ENCODE measurements at regions not wholly inside any gene's neighbourhood (a gene's known extent, or its start where the extent isn't known, plus 50 kb on each side); places are given as distances from the start of the nearest gene placed in this dataset.

GRCh38 chr7:18191862-18192625, 164.4 kb upstream of the PRPS1L1 start:
- no peak for TF ChIP-seq POLR2A (IDR thresholded peaks at IDR 0.05)

GRCh38 chr7:18194616-18195015, 167.0 kb upstream of the PRPS1L1 start:
- H3K9me3 ChIP-seq, result no peaks in the 10 kb centered on the region
- no peak overlapping the region for H3K27ac ChIP-seq
- H3K36me3 ChIP-seq, result no peaks in the 10 kb centered on the region
- no peak overlapping the region for H3K4me3 ChIP-seq
- DNase-seq, result no peak
- TF ChIP-seq POLR2A (IDR thresholded peaks at IDR 0.05) (no peak), CTCF (IDR thresholded peaks at IDR 0.05) (no peak)
- no peaks in the 10 kb centered on the region for H3K4me1 ChIP-seq
- no peaks in the 10 kb centered on the region for H3K27me3 ChIP-seq

More at GRCh38 chr7:18191862-18192625, 164.4 kb upstream of the PRPS1L1 start:
- no peak overlapping the region for H3K4me3 ChIP-seq
- no peak overlapping the region for H3K27ac ChIP-seq
- no peaks in the 10 kb centered on the region for H3K27me3 ChIP-seq
- H3K9me3 ChIP-seq, result no peaks in the 10 kb centered on the region
- no peaks in the 10 kb centered on the region for H3K36me3 ChIP-seq
- no peaks in the 10 kb centered on the region for H3K4me1 ChIP-seq
- DNase-seq, result no peak

GRCh38 chr7:18196638-18197037, 169.0 kb upstream of the PRPS1L1 start:
- no peaks in the 10 kb centered on the region for H3K9me3 ChIP-seq
- H3K27ac ChIP-seq, result no peak overlapping the region
- H3K27me3 ChIP-seq, result no peaks in the 10 kb centered on the region
- H3K36me3 ChIP-seq, result no peaks in the 10 kb centered on the region
- no peaks in the 10 kb centered on the region for H3K4me1 ChIP-seq
- H3K4me3 ChIP-seq, result no peak overlapping the region
- no peak for TF ChIP-seq CTCF (IDR thresholded peaks at IDR 0.05)
- DNase-seq, result no peak

- TF ChIP-seq CTCF (IDR thresholded peaks at IDR 0.05), result no peak
- no peak for TF ChIP-seq POLR2A (IDR thresholded peaks at IDR 0.05)
- Histone ChIP-seq H3K27me3 (no peaks in the 10 kb centered on the region), H3K4me1 (no peaks in the 10 kb centered on the region), H3K9me3 (no peaks in the 10 kb centered on the region), H3K4me3 (no peak overlapping the region), H3K36me3 (no peaks in the 10 kb centered on the region), H3K27ac (no peak overlapping the region)
- no peak for DNase-seq
Observed at GRCh38 chr7:18198868-18199267, 171.2 kb upstream of the PRPS1L1 start.

GRCh38 chr7:18200266-18200665, 172.6 kb upstream of the PRPS1L1 start:
- no peak for DNase-seq
- H3K36me3 ChIP-seq, result no peaks in the 10 kb centered on the region
- no peak overlapping the region for H3K4me3 ChIP-seq
- H3K27me3 ChIP-seq, result no peaks in the 10 kb centered on the region
- no peaks in the 10 kb centered on the region for H3K9me3 ChIP-seq
- no peak overlapping the region for H3K27ac ChIP-seq
- no peaks in the 10 kb centered on the region for H3K4me1 ChIP-seq
- TF ChIP-seq POLR2A (IDR thresholded peaks at IDR 0.05), result no peak

GRCh38 chr7:18200855-18201254, 173.2 kb upstream of the PRPS1L1 start:
- Histone ChIP-seq H3K9me3 (no peaks in the 10 kb centered on the region), H3K27me3 (no peaks in the 10 kb centered on the region), H3K27ac (no peak overlapping the region), H3K4me1 (no peaks in the 10 kb centered on the region), H3K36me3 (no peaks in the 10 kb centered on the region), H3K4me3 (no peak overlapping the region)
- TF ChIP-seq POLR2A (IDR thresholded peaks at IDR 0.05) (no peak), CTCF (IDR thresholded peaks at IDR 0.05) (no peak)
- no peak for DNase-seq

- Histone ChIP-seq H3K36me3 (no peaks in the 10 kb centered on the region), H3K27ac (no peak overlapping the region), H3K4me1 (no peaks in the 10 kb centered on the region), H3K27me3 (no peaks in the 10 kb centered on the region), H3K4me3 (no peak overlapping the region), H3K9me3 (no peaks in the 10 kb centered on the region)
- TF ChIP-seq CTCF (IDR thresholded peaks at IDR 0.05) (no peak), POLR2A (IDR thresholded peaks at IDR 0.05) (no peak)
- DNase-seq, result no peak
Observed at GRCh38 chr7:18201350-18201749, 173.7 kb upstream of the PRPS1L1 start.

Data from Peyer's patch (tissue), 4 donors.